ENCODE measurements at regions not wholly inside any gene's neighbourhood (a gene's known extent, or its start where the extent isn't known, plus 50 kb on each side); places are given as distances from the start of the nearest gene placed in this dataset.

DNA sequence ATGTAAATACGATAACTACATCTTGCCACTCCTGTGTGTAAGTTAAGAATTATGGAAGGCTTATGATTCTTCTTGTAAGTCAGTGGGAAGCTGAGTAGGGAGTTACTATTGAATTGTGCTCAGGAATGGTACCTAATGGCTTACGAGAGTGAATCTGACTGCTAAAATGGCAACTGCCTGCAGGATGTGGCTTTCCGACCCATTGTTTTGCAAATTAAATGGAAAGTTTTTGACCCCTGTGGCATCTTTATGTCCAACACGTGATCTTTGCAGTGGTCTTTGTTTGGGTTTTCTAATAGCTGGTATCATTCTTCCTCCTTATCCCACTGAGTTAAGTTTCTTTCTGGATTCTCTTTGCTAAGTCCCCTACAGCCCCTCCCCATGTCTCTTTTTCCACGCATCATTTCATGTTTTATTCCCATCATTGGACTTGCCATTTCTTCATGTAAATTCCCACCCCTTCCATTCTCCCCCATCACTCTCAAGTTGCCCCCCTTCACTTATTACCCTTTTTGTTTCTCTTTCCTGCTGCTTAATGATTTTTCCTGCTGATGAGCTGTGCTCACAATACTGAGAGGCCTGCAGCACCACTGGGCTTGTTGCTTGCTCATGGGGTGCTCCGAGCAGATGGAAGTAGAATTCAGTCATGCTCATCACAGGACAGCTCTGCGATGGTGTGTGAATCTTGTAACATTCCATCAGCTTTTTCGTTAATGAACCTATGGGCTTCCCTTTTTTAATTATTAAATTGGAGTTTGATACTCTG is 428.2 kb upstream of the IL12A start:
- no peak for DNase-seq

GRCh38 chr3:159565313-159565712 is 423.3 kb upstream of the IL12A start:
- DNase-seq, result no peak

DNA sequence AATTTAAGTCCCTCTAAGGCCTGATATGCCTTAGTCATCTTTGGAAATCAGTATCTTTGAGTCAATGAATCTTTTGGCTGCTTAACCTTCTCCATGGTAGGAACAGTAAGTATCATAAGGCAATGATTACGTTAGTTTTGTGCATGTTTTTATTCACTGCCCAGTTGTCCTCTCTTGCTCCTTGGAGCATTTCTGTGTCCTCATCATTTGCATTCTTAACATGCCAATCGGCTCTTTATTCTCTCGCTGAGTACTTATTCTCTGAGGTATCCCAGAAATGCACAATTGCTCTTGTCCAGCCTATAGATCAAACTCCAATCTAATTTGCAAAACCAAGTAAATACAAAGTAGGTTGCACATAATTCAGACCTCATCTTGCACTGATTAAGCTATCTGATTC is 405.0 kb upstream of the IL12A start:
- no peak for DNase-seq

DNA sequence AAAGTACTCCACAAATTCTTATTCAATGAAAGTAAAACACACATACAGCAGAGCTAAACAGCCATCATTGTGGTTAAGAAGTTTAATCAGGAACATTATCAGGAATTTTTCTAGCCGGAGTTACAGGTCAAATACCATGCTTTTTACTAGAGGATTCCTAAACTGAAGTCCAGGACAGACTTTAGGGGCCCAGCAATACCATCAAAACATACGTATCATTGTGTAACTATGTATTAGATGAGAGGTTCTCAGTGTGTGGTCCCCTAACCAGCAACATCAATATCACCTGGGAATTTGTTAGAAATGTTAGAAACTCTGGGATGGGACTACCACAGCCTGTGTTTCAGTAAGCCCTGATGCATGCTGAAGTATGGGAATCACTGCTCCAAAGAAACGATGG is 404.2 kb upstream of the IL12A start:
- DNase-seq, result no peak

GRCh38 chr3:159586571-159587202 is 401.9 kb upstream of the IL12A start:
- DNase-seq, result no peak

DNA sequence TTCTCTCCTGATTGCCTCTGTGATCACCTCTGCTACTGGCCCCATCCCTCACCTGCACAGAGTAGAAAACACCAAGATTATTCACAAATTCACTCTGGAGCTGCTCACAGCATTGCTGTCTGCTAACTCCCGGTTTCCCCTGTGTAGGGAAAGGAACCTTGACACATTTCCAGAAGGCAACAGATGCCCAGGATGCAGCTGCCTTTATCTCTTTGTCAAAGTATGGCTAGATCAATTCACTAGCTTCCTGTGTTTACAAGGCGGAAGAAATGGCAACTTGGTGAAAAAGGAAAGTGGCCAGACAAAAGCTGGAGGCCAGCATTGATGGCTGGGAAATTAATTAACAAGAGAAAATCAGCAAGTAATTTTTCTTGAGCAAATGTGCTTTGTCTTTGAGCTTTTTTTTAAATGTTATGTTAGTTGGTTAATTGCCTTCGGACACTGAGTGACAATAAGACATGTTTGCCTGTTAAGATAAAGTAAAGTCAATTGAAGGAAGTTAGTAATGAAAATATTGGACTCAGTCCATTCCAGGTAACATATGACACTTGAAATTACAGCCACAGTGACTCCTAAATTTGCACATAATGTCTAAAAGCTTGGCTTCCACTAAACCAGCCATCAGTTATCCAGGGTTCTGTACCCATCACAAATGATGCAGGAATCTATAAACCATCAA is 394.6 kb upstream of the IL12A start:
- DNase-seq, result no peak

DNA sequence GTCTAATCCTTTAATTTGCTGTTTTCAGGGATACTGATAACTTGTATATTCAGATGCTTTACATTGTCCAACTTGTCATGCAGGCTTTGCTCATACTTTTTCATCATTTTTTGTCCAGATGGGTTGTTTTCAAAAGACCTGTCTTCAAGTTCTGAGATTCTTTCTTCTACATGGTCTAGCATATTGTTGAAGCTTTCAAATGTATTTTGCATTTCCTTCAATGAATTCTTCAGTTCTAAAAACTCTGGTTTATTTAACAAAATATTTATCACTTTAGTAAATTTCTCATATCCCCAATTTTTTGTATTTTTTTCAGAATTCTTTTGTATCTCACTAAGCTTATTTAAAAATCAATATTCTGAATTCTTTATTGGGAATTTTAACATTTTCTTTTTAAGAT is 388.3 kb upstream of the IL12A start:
- DNase-seq, result no peak

- no peak for DNase-seq
Measured at GRCh38 chr3:159604151-159604581, 384.5 kb upstream of the IL12A start.

GRCh38 chr3:159605101-159605500 is 383.5 kb upstream of the IL12A start:
- no peak for DNase-seq

DNA sequence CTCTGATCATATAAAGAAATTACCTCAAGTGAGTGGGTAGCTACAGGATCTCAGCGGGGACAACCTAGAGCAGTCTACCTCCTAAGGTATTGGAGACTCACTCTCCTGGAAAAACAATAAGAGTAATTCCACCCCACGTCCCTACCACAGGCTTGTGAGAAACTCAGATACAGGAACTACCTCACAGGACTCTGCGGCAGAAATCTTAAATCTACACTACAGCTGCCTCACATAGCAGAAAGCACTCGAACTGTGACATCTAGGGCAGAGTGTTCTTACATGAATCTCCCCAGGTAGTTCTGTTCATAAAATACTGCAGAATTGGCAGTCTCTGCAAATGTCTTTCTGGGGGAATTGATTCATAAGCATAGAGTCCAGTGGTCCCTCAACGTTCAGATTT is 382.9 kb upstream of the IL12A start:
- DNase-seq, result no peak

DNA sequence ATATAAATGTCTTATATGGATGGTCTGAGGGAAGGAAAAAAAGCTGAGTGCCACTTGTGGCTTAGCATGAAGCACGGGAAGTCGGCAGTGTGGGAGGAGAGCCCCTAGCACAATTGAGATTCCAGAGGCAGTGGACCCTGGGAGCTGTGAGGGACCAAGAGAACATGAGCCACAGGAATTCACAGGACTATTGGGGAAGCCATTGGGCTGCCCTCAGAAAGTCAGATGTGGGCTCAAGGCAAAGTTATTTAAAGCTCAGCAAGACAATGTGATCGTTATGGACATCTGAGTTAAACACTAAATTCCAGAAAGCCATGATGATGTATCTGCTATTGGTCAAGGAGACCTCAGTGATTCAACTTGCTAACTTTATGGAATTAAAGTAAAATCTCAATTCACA is 380.8 kb upstream of the IL12A start:
- no peak for DNase-seq

DNA sequence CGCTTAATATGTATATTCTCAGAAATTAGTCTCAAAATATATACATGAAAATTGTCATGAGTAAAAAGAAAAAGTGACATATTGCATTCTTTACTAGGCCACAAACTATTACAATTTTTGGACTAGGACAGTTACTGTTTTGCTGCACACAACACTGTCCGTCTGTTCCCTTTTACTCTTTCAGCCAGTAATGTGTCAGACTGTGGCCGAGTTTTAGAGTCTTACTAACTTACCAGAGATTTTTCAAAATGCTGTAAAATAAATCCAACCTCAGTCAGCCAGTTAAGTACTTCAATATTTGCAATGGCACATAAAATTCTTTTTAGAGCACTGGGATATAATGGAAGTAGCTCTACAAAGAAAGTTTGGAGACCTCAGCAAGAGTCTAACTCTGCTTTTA is 380.3 kb upstream of the IL12A start:
- no peak for DNase-seq

- no peak for DNase-seq
Measured at GRCh38 chr3:159609625-159610024, 379.0 kb upstream of the IL12A start.

DNA sequence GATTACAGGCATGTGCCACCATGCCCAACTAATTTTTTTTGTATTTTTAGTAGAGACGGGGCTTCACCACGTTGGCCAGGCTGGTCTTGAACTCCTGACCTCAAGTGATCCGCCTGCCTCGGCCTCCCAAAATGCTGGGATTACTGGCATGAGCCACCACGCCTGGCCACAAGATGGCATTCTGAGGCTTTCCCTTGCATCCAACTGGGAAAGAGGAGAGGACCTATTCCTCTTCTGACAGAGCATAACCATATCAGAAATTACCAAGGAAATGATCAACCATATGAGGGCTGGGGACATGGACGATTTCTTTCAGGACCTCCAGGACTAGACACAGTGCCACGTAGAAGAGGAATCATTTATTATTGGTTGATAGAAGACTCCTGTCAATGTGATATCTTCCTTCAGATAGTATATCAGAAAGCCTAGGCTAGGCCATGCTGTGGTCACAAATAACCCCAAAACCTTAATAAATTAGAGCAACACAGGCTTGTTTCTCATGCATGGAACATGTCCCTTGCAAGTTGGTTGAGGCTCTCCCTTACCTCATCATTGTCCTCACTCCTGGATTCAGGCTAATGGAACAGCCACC is 372.3 kb upstream of the IL12A start:
- no peak for DNase-seq

GRCh38 chr3:159619341-159619885 is 369.2 kb upstream of the IL12A start:
- DNase-seq, result no peak

GRCh38 chr3:159620281-159620680 is 368.4 kb upstream of the IL12A start:
- no peak for DNase-seq

GRCh38 chr3:159620873-159621272 is 367.8 kb upstream of the IL12A start:
- no peak for DNase-seq

DNA sequence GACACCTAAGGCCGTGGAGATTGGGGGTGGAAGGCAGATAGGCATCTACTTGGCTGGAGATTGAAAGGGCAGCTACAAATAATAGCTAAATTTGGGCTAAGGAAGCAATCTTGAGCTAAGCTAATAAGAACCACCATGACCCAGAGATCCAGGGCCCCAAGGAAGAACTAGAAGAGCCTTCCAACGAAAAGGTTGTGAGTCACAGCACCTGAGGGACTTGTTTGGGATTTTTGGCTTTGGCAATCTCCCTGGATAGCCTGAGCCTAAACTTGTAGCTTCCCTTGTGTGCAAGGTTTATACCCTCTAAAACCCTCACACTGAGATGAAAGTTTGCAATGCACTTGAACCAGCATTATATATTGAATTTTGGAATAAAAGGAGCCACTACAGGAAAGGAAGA is 364.0 kb upstream of the IL12A start:
- no peak for DNase-seq

DNA sequence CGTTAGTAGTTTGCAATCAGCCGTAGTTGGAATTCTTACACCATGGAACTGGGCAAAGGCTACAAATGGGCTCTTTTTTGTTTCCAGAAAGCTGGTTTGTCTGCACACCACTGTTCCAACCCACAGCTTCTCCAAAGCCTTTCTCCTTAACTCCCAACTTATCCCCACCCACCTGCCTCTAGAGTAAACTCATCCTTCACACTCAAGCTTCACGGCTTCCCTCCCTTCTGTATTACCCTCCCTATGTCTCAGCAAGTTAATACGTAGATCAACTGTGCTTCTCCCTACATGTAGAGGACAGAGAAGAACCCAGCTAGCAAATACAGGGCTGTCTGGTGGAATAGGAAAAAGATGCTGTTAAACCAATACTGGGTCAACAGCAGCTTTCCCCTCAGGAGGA is 363.0 kb upstream of the IL12A start:
- DNase-seq, result no peak

DNA sequence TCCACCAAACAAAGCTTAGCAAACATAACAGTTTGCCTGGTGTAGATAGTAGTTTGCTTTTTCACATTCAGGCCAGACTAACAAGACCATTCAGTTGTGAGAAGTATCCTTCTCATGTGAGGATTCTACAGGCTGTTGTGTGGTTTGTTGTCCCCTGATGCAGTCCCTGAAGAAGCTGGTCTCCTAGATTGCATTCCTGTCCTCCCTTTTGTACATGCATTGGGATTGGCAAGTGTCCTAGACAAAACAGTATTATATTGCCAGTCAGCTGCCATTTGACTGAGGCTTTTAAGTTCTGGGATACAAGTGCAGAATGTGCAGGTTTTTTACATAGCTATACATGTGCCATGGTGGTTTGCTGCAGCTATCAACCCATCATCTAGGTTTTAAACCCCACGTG is 362.0 kb upstream of the IL12A start:
- no peak for DNase-seq

DNA sequence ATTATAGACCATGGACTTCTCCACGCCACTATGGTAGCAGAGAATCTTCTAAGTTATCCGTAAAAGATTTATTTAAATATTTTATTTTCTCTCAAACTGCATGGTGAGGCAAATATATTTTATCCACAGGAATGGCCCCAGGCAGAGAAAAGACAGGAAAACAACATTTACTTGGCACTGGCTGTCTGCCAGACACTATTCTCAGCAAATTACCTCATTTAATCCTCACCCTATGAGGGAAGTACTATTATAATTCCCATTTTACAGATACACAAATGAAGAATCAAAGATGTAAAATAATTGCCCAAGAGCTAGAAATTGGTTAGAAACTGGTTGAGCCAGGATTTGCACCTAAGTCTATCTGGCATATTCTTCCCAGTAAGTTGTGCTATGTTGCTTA is 361.4 kb upstream of the IL12A start:
- no peak for DNase-seq

GRCh38 chr3:159627634-159628033 is 361.0 kb upstream of the IL12A start:
- no peak for DNase-seq

DNA sequence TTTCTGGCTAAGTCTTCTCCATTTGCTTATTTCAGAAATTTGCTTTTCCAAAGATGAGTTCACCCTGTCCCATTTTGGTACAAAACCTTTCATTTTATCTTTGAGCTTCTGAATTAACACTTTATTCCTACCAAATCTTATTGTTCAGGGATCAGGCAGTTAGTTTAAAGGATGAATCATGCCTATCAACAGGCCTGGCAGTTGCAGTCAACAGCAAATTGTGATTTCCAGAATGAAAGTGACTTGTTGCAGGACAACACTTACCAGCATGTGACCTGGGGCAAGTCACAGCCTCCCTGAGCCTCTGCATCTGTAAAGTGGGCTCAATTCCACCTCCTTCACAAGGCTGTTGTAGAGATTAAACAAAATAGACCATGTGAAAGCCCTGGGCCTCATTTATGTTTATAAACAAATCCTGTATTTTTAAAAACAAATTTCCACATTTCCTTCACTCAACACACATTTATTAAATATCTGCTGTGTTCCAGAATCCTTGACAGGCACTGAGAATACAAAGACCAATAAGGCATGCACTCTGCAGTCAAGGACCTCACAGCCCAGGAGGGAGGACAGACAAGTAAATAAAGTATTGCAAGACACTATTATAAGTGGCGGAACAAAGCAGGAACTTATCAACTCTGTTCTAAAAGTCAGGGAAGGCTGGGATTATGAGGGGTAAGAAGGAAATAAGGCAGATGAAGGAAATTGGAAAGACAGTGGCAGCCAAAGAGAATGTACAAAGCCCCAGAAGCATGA is 359.1 kb upstream of the IL12A start:
- DNase-seq, result no peak
